LNCaP clone FGC (cell line): ENCODE measurements at regions not wholly inside any gene's neighbourhood (a gene's known extent, or its start where the extent isn't known, plus 50 kb on each side); places are given as distances from the start of the nearest gene placed in this dataset.
"Not testable (repeated sequence)": the region's sequence is repeated elsewhere in the genome, so short reads cannot be mapped to it uniquely, and the experiment has no call there.

Source experiments
- DNase-seq: peaks from one replicate; pipeline ENCODE4 v3.0.0-alpha.2; 2011; ENCODE audit warnings: low read depth
- H3K4me3 ChIP-seq: 2 replicates; pipeline ENCODE4 v1.5.1; 2011; ENCODE audit warnings: mild to moderate bottlenecking, low read depth, low read length, control low read depth
- CTCF ChIP-seq: IDR thresholded peaks from 2 replicates; pipeline ENCODE4 v1.5.1; 2012; ENCODE audit warnings: mild to moderate bottlenecking; ENCODE audit not compliant: control insufficient read depth, insufficient read depth; ENCODE audit errors: extremely low read depth

GRCh38 chr4:9685692-9686091 is 95.7 kb upstream of the DRD5 start:
- no peak for DNase-seq
- no peak for TF ChIP-seq CTCF
- no peak overlapping the region for H3K4me3 ChIP-seq

DNA sequence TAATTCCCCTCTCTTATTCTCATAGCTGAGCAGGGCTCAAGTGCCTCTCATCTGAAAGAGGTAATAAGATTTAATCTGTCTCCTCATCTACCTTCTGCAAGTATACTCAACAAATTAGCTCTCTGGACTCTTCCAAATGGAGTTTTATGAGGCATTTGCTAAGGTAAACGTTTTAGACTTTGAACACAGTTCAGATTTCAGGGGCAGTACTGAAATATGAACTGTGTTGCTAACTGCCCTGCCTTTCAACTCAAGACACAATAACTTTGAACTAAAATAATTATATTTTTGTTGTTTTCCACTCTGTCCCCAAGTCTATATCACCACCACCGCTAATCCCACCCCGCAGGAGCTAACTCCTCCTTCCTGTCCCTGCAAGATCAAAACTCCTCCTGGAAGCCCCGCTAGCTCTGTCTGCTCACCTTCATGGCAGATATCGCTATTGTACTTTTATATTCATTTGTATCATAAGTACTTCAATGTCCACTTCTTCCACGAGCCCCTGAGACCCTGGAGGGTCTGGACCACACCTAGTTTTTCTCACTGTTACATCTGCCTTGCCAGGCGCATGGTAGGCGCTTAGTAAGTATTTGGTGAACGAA is 90.7 kb upstream of the DRD5 start:
- H3K4me3 ChIP-seq = peak overlapping the region; percentile 53
- DNase-seq = not testable (repeated sequence)

DNA sequence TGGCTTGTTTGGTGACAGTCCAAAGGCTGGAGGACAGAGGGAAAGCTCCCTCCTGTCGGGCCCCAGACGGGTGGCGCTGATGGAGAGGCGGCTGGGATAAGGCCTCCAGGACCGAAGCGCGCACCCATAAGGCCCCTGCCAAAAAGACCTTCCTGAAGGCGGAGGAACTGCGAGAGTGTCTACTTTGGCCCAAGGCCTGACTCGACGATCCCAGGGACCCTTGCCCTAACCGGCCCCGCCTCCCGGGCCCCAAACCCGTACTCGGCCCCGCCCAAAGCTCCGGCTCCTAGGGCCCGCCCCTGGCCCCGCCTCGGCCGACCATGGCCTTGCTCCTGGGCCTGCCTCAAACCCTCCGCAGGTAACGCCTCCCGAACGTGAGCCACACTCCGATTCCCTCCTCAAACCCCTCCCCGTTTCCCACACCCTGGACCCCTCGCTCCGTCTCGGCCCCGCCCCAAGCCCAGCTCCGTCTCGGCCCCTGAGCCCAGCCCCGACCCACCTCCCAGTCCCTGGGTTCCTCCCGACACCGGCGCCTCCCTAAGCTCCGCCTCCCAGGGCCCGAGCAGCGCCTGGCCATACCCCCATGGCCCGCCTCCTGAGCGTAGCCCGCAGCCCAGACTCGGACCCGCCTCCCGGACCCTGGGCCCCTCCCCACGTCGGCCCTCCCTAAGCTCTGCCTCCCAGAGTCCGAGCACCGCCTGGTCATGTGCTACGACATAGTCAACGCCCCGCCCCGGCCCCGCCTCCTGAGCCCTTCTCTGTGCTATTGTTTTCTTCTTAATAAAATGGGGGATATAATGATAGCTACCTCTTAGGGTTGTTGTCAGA is 90.0 kb upstream of the DRD5 start:
- peak overlapping the region; percentile 53 for H3K4me3 ChIP-seq
- peak; percentile 60 for DNase-seq
- TF ChIP-seq CTCF = no peak

DNA sequence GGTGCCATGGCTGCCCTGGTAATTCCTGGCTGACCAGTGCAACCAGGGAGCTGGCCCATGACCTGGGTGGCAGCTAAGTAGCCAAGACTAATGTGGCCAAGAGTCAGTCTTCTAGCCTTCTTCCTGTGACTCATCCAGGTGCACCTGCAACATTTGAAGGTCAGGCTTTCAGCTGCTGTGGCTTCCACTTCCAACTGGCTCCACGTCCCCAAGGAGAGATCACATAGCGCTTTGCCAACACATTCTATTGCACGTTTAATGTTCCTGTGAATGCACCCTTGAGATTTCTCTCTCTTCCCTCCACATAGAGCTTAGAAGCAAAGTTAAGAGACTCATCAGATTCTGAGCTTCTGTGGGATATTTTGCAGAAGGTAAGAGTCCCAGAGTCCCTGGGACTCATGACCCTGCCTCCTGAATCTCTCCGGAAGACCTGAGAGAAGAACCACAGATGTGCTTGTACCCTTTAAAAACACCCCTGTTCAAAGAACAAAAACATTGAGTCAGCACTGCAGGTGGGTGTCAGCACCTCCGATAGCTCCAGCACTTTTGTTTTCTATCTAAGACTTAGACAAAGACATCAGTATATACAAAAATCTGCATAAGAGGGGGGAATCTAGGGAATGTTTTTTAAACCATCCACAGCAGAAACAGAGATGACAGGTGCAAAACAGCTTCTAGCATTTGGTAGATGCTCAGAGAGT is 88.5 kb upstream of the DRD5 start:
- not testable (repeated sequence) for DNase-seq, H3K4me3 ChIP-seq

DNA sequence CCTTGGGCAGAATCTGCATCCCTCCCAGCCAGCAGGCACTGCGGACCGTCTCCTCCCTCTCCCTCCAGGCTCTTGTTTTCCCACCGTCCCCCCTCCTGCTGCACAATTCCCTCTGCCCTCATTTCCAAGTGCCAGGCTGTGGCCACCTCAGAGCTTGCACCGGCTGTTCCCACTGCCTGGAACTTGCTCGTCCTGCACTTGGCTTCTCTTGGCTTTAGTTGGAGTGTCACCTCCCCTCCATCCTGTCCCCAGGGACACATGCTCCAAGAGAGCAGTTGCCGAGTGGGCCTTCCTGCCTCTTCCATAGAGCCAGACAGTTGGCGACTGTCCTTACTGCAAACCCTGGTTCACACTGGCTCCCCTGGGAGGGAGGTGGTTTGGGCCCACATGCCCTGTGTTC is 87.0 kb upstream of the DRD5 start:
- not testable (repeated sequence) for H3K4me3 ChIP-seq, DNase-seq

DNA sequence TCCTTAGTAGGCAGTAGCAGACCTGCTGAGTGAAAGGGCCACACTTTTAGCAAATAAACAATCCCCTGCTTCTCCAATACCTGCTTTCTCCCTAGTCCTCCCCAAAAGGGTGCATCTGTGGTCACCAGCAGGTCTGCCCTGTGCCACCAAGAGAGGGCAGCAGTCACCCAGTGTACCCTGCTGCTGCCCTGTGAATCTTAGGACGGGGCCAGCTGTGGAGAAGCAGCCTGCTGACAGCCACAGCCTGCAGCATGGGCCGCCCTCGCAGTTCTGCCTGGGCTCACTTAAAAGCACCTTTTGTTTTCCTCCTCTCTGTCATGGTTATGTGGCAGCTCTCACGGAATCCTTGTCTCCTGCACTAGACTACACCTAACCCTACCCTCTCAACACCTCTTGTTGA is 85.4 kb upstream of the DRD5 start:
- peak; percentile 66 for TF ChIP-seq CTCF
- H3K4me3 ChIP-seq, DNase-seq: not testable (repeated sequence)

DNA sequence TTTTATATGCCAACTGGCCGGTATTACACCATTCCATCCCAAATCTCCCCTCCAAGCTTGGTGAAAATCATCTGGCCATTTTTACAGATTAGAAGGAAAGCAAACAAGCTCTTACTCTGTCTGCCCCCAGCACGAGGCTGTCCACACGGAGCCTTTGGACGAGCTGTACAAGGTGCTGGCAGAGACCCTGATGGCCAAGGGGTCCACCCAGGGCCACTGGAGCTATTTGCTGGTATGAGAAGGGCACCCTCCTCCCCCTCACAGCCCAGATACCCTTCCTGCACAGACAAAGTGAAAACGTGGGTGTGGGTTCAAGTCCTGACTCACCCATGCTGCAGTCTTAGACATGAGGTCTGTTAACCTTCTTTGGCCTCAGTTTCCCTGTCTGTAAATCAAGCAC is 84.9 kb upstream of the DRD5 start:
- not testable (repeated sequence) for H3K4me3 ChIP-seq, DNase-seq

DNA sequence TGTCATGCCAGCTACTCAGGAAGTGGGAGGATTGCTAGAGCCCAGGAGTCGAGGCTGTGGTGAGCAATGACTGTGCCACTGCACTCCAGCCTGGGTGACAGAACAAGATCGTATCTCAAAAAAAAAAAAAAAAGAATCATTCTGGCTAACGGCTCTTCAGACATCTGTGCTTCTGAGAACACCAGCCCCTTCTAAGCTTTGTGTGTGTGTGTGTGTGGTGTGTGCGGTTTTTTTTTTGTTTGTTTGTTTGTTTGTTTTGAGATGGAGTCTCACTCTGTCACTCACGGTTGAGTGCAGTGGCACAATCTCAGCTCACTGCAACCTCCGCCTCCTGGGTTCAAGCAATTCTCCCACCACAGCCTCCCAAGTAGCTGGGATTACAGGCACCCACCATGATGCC is 79.4 kb upstream of the DRD5 start:
- DNase-seq, H3K4me3 ChIP-seq: not testable (repeated sequence)

- DNase-seq, H3K4me3 ChIP-seq: not testable (repeated sequence)
These were observed 78.7 kb upstream of the DRD5 start for GRCh38 chr4:9702696-9703095.

DNA sequence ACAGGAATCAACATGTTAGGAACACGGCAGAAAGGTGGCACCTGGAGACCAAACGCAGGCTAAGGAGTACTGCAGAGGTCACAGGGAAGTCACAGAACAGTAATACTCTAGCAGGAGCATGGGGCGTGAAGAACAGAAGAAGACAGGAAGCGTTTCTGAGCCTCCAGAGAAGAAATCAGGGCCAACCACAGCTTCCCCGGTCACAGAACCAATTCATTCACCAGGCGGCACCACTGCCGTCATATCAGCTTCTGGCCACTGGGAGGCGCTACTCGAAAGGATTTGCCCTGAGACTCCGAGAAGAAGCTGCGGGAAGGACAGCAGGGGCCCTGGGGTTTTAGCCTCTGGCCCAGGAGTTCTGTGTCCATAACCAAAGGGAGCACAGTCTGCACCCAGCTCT is 78.0 kb upstream of the DRD5 start:
- no peak for DNase-seq
- no peak overlapping the region for H3K4me3 ChIP-seq
- TF ChIP-seq CTCF = peak; percentile 71

DNA sequence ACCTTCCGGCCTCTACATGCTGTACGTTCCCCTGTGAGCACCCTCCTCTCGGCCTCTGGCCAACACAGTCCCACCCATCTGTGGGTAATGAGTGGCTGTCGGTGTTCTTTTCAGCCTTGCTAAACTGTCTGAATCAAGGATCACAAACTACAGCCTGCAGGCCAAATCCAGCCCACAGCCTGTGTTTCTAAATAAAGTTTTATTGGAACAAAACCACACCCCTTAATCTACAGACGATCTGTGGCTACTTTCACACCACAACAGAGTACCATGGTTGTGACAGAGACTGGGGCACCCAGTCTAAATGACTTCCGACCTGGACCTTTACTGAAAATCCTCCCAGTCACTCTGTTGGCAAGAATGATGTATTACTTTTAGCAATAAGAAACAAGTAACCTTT is 77.3 kb upstream of the DRD5 start:
- DNase-seq, H3K4me3 ChIP-seq: not testable (repeated sequence)
